Liver (tissue), 7 donors: ENCODE measurements at regions not wholly inside any gene's neighbourhood (a gene's known extent, or its start where the extent isn't known, plus 50 kb on each side); places are given as distances from the start of the nearest gene placed in this dataset.

Source experiments
- DNase-seq: peaks from one replicate; pipeline ENCODE4 v3.0.0-alpha.2; 2017; ENCODE audit warnings: low spot score
- H3K27ac ChIP-seq, 2 donors: one replicate each; pipeline ENCODE4 v1.7.0; 2013; ENCODE audit warnings: inconsistent platforms in 2 of 2, low read length in 2 of 2, control low read depth in 1 of 2, low read depth in 1 of 2, mild to moderate bottlenecking in 1 of 2
- H3K27me3 ChIP-seq, 4 donors: one replicate each; pipeline versions ENCODE4 v1.6.1 to v1.7.0; 2013; ENCODE audit warnings: low read length in 3 of 4, inconsistent platforms in 1 of 4, mild to moderate bottlenecking in 1 of 4, moderate library complexity in 1 of 4; ENCODE audit not compliant: control insufficient read depth in 4 of 4, insufficient read depth in 4 of 4
- H3K36me3 ChIP-seq, 4 donors: one replicate each; pipeline versions ENCODE4 v1.6.1 to v1.7.0; 2013; ENCODE audit warnings: low read length in 3 of 4, mild to moderate bottlenecking in 3 of 4, low read depth in 1 of 4, moderate library complexity in 1 of 4; ENCODE audit not compliant: control insufficient read depth in 4 of 4, insufficient read depth in 3 of 4
- H3K4me1 ChIP-seq, 4 donors: one replicate each; pipeline versions ENCODE4 v1.6.1 to v1.7.0; 2013; ENCODE audit warnings: low read length in 3 of 4, mild to moderate bottlenecking in 3 of 4, moderate library complexity in 1 of 4; ENCODE audit not compliant: control insufficient read depth in 4 of 4, insufficient read depth in 4 of 4
- H3K4me3 ChIP-seq, 3 donors: one replicate each; pipeline versions ENCODE4 v1.6.1 to v1.7.0; 2013; ENCODE audit warnings: low read length in 3 of 3, control low read depth in 1 of 3, low read depth in 1 of 3, mild to moderate bottlenecking in 1 of 3
- H3K9ac ChIP-seq, 2 donors: one replicate each; pipeline ENCODE4 v1.7.0; 2013; ENCODE audit warnings: low read length in 2 of 2, mild to moderate bottlenecking in 2 of 2, moderate library complexity in 2 of 2, control low read depth in 1 of 2, low read depth in 1 of 2
- H3K9me3 ChIP-seq, 4 donors: one replicate each; pipeline versions ENCODE4 v1.6.1 to v1.7.0; 2013; ENCODE audit warnings: low read length in 3 of 4; ENCODE audit not compliant: control insufficient read depth in 4 of 4
- EGR1 ChIP-seq, 2 donors: IDR thresholded peaks; 2 replicates each; pipeline ENCODE4 v1.6.1; 2016 to 2018; ENCODE audit warnings: antibody characterized with exemption in 2 of 2, low read depth in 2 of 2
- FOXA1 ChIP-seq: IDR thresholded peaks from 2 replicates; pipeline ENCODE4 v1.6.1; 2016; ENCODE audit warnings: antibody characterized with exemption
- FOXA2 ChIP-seq: IDR thresholded peaks from 2 replicates; pipeline ENCODE4 v1.6.1; 2016; ENCODE audit warnings: antibody characterized with exemption
- GABPA ChIP-seq, 2 donors: IDR thresholded peaks in 1 of 2; conservative IDR thresholded peaks in 1 of 2; 2 replicates each; pipeline ENCODE4 v1.6.1; 2016; ENCODE audit warnings: antibody characterized with exemption in 2 of 2, mild to moderate bottlenecking in 1 of 2, moderate library complexity in 1 of 2
- HNF4A ChIP-seq, 2 donors: conservative IDR thresholded peaks; 2 replicates each; pipeline ENCODE4 v1.6.1; 2016; ENCODE audit warnings: antibody characterized with exemption in 2 of 2, mild to moderate bottlenecking in 2 of 2
- HNF4G ChIP-seq: IDR thresholded peaks from 2 replicates; pipeline ENCODE4 v1.6.1; 2016; ENCODE audit warnings: antibody characterized with exemption
- JUND ChIP-seq, 2 donors: IDR thresholded peaks; 2 replicates each; pipeline ENCODE4 v1.6.1; 2016; ENCODE audit warnings: antibody characterized with exemption in 2 of 2
- MAX ChIP-seq: IDR thresholded peaks from 2 replicates; pipeline ENCODE4 v1.6.1; 2016; ENCODE audit warnings: antibody characterized with exemption
- NR2F2 ChIP-seq: IDR thresholded peaks from 2 replicates; pipeline ENCODE4 v1.6.1; 2016; ENCODE audit warnings: antibody characterized with exemption
- RAD21 ChIP-seq, 2 donors: IDR thresholded peaks; 2 replicates each; pipeline ENCODE4 v1.6.1; 2016; ENCODE audit warnings: antibody characterized with exemption in 2 of 2, mild to moderate bottlenecking in 2 of 2
- REST ChIP-seq: IDR thresholded peaks from 2 replicates; pipeline ENCODE4 v1.6.1; 2016; ENCODE audit warnings: antibody characterized with exemption, mild to moderate bottlenecking
- RXRA ChIP-seq, 2 donors: IDR thresholded peaks; 2 replicates each; pipeline ENCODE4 v1.6.1; 2017 to 2018; ENCODE audit warnings: antibody characterized with exemption in 2 of 2, mild to moderate bottlenecking in 1 of 2
- SP1 ChIP-seq: IDR thresholded peaks from 2 replicates; pipeline ENCODE4 v1.6.1; 2018; ENCODE audit warnings: antibody characterized with exemption, mild to moderate bottlenecking
- TAF1 ChIP-seq: conservative IDR thresholded peaks from 2 replicates; pipeline ENCODE4 v1.6.1; 2016; ENCODE audit warnings: antibody characterized with exemption, mild to moderate bottlenecking
- YY1 ChIP-seq: IDR thresholded peaks from 2 replicates; pipeline ENCODE4 v1.6.1; 2016; ENCODE audit warnings: antibody characterized with exemption, mild to moderate bottlenecking
- WGBS: extraction: QIAGEN DNeasy Blood & Tissue Kit; methylation state at CpG from one replicate; pipeline ENCODE4 v1.1.7; 2013; 5-methylcytosine and 5-hydroxymethylcytosine counted together
- TF ChIP-seq, protein P1 (sequence below): IDR thresholded peaks from 2 replicates; pipeline ENCODE4 v1.6.1; 2016; ENCODE audit warnings: antibody characterized with exemption
- TF ChIP-seq, protein P2 (sequence below): IDR thresholded peaks from 2 replicates; pipeline ENCODE4 v1.6.1; 2016; ENCODE audit warnings: antibody characterized with exemption
- donor health status: healthy.
- donor health status: healthy.
- donor health status: healthy.
- donor health status: healthy.

GRCh38 chr14:58829594-58829993 is 191.8 kb downstream of the DACT1 start:
- H3K9ac ChIP-seq = no peak overlapping the region
- WGBS = 20% methylated on average over 3 of the region's 3 CpGs
- TF ChIP-seq RXRA (IDR thresholded peaks at IDR 0.05) (peak in 1 of 2 donors; percentile 5), MAX (no peak), JUND (IDR thresholded peaks at IDR 0.05) (peak; percentile 62 to 67), EGR1 (IDR thresholded peaks at IDR 0.05; ENCODE audit: low read depth in 2 of 2) (no peak), TAF1 (no peak), YY1 (no peak), HNF4A (conservative IDR thresholded peaks at IDR 0.05) (peak in 1 of 2 donors; percentile 29)
- TF ChIP-seq, protein P1, sequence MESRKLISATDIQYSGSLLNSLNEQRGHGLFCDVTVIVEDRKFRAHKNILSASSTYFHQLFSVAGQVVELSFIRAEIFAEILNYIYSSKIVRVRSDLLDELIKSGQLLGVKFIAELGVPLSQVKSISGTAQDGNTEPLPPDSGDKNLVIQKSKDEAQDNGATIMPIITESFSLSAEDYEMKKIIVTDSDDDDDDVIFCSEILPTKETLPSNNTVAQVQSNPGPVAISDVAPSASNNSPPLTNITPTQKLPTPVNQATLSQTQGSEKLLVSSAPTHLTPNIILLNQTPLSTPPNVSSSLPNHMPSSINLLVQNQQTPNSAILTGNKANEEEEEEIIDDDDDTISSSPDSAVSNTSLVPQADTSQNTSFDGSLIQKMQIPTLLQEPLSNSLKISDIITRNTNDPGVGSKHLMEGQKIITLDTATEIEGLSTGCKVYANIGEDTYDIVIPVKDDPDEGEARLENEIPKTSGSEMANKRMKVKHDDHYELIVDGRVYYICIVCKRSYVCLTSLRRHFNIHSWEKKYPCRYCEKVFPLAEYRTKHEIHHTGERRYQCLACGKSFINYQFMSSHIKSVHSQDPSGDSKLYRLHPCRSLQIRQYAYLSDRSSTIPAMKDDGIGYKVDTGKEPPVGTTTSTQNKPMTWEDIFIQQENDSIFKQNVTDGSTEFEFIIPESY = no peak
- H3K36me3 ChIP-seq = no peaks in the 10 kb centered on the region
- DNase-seq = no peak
- peaks cover 0 to 5% (median 0%) of the 10 kb centered on the region in 4 donors for H3K9me3 ChIP-seq
- H3K4me3 ChIP-seq = no peak overlapping the region
- H3K27me3 ChIP-seq = no peaks in the 10 kb centered on the region
- peaks cover 0 to 3% (median under 1%) of the 10 kb centered on the region in 4 donors for H3K4me1 ChIP-seq
- no peak overlapping the region for H3K27ac ChIP-seq

- 83% methylated on average over 2 of the region's 2 CpGs for WGBS
- H3K27ac ChIP-seq = no peak overlapping the region
These were observed 192.4 kb downstream of the DACT1 start for GRCh38 chr14:58830121-58830520.

GRCh38 chr14:58832095-58832521 is 194.3 kb downstream of the DACT1 start:
- Histone ChIP-seq H3K9me3 (peaks cover 0 to 2% (median 0%) of the 10 kb centered on the region in 4 donors), H3K4me3 (no peak overlapping the region), H3K27me3 (no peaks in the 10 kb centered on the region), H3K9ac (no peak overlapping the region), H3K27ac (no peak overlapping the region), H3K36me3 (no peaks in the 10 kb centered on the region), H3K4me1 (peaks cover 0 to 3% (median under 1%) of the 10 kb centered on the region in 4 donors)
- WGBS = 58% methylated on average over 3 of the region's 3 CpGs
- DNase-seq = no peak
- TF ChIP-seq HNF4A (conservative IDR thresholded peaks at IDR 0.05) (no peak), REST (no peak), JUND (IDR thresholded peaks at IDR 0.05) (no peak), RAD21 (IDR thresholded peaks at IDR 0.05) (no peak), EGR1 (IDR thresholded peaks at IDR 0.05; ENCODE audit: low read depth in 2 of 2) (no peak), GABPA (IDR thresholded peaks at IDR 0.05 in 1 of 2, conservative IDR thresholded peaks at IDR 0.05 in 1 of 2) (no peak), MAX (no peak), RXRA (IDR thresholded peaks at IDR 0.05) (no peak), SP1 (no peak), FOXA1 (no peak), YY1 (no peak)
- TF ChIP-seq, protein P2, sequence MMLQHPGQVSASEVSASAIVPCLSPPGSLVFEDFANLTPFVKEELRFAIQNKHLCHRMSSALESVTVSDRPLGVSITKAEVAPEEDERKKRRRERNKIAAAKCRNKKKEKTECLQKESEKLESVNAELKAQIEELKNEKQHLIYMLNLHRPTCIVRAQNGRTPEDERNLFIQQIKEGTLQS = no peak

More at GRCh38 chr14:58830121-58830520, 192.4 kb downstream of the DACT1 start:
- Histone ChIP-seq H3K4me3 (no peak overlapping the region), H3K9ac (no peak overlapping the region), H3K27me3 (no peaks in the 10 kb centered on the region), H3K9me3 (peaks cover 0 to 5% (median 0%) of the 10 kb centered on the region in 4 donors), H3K36me3 (no peaks in the 10 kb centered on the region), H3K4me1 (peaks cover 0 to 3% (median under 1%) of the 10 kb centered on the region in 4 donors)
- DNase-seq = no peak
- TF ChIP-seq FOXA2 (no peak), YY1 (no peak), MAX (no peak), JUND (IDR thresholded peaks at IDR 0.05) (no peak), SP1 (no peak), HNF4A (conservative IDR thresholded peaks at IDR 0.05) (no peak), NR2F2 (no peak), HNF4G (no peak), RAD21 (IDR thresholded peaks at IDR 0.05) (no peak), FOXA1 (no peak)
- TF ChIP-seq, protein P1 = no peak
